Mucosa of descending colon (tissue), 3 donors: ENCODE measurements at regions not wholly inside any gene's neighbourhood (a gene's known extent, or its start where the extent isn't known, plus 50 kb on each side); places are given as distances from the start of the nearest gene placed in this dataset.

Experiments used
- ATAC-seq: fragments of 200-7000 bp; cut with Tn5 transposase; one replicate; pipeline ENCODE4 v1.9.1; 2020; ENCODE audit warnings: mild to moderate bottlenecking, moderate library complexity
- DNase-seq, 3 donors: peaks; one replicate each; pipeline ENCODE4 v3.0.0-alpha.2; 2020
- H3K36me3 ChIP-seq: fragments of 200-600 bp; one replicate; pipeline ENCODE4 v1.8.0; 2021; ENCODE audit warnings: low read depth, mild to moderate bottlenecking
- H3K4me1 ChIP-seq: fragments of 200-600 bp; one replicate; pipeline ENCODE4 v1.8.0; 2021; ENCODE audit warnings: low read depth, mild to moderate bottlenecking
- H3K4me3 ChIP-seq: fragments of 200-600 bp; one replicate; pipeline ENCODE4 v1.8.0; 2021; ENCODE audit warnings: mild to moderate bottlenecking
- H3K9me3 ChIP-seq: fragments of 200-600 bp; one replicate; pipeline ENCODE4 v1.8.0; 2021; ENCODE audit warnings: mild to moderate bottlenecking
- CTCF ChIP-seq: fragments of 200-600 bp; IDR thresholded peaks from one replicate; pipeline ENCODE4 v1.8.0; 2022; ENCODE audit warnings: antibody characterized with exemption, mild to moderate bottlenecking
- intact Hi-C, 2 donors: fragments of 100-400 bp; cut with DNase I in 1 of 2; cut with micrococcal nuclease in 1 of 2; formaldehyde crosslinking; loops; one replicate each; pipeline versions ENCODE4 v1.11.0 to v1.11.1; 2022; cut with DNase I, micrococcal nuclease
- donor health status: DM: no; HTN: no; CAD: no; lungs with moderate emphysema.
- donor health status: DM: no; HTN: no; CAD: no.
- donor health status: DM: no; HTN: yes; CAD: no.

GRCh38 chr11:79672786-79673185, 232.0 kb upstream of the TENM4 start:
- intact Hi-C loops: no loop called here
- Histone ChIP-seq H3K9me3 (no peaks in the 10 kb centered on the region), H3K36me3 (no peaks in the 10 kb centered on the region), H3K4me1 (no peaks in the 10 kb centered on the region), H3K4me3 (no peak overlapping the region)
- no peak for TF ChIP-seq CTCF
- DNase-seq: no peak
- no peak for ATAC-seq

- ATAC-seq (no peak), DNase-seq (no peak)
- Histone ChIP-seq H3K36me3 (no peaks in the 10 kb centered on the region), H3K4me1 (no peaks in the 10 kb centered on the region), H3K9me3 (no peaks in the 10 kb centered on the region), H3K4me3 (no peak overlapping the region)
- no peak for TF ChIP-seq CTCF
- intact Hi-C loops: no loop called here
Observed at GRCh38 chr11:79671401-79671800, 230.6 kb upstream of the TENM4 start.

- Histone ChIP-seq H3K36me3 (no peaks in the 10 kb centered on the region), H3K4me1 (no peaks in the 10 kb centered on the region), H3K4me3 (no peak overlapping the region), H3K9me3 (no peaks in the 10 kb centered on the region)
- intact Hi-C loops: no loop called here
- no peak for TF ChIP-seq CTCF
- DNase-seq (no peak), ATAC-seq (no peak)
Observed at GRCh38 chr11:79670882-79671281, 230.1 kb upstream of the TENM4 start.

- intact Hi-C loops: no loop called here
- Histone ChIP-seq H3K9me3 (no peaks in the 10 kb centered on the region), H3K36me3 (no peaks in the 10 kb centered on the region), H3K4me1 (no peaks in the 10 kb centered on the region), H3K4me3 (no peak overlapping the region)
- no peak for TF ChIP-seq CTCF
- ATAC-seq: no peak
- no peak for DNase-seq
Observed at GRCh38 chr11:79668575-79668974, 227.7 kb upstream of the TENM4 start.

- DNase-seq: no peak
Observed at GRCh38 chr11:79667380-79667779, 226.6 kb upstream of the TENM4 start.

More at GRCh38 chr11:79667380-79667779, 226.6 kb upstream of the TENM4 start:
- Histone ChIP-seq H3K4me3 (no peak overlapping the region), H3K36me3 (no peaks in the 10 kb centered on the region), H3K4me1 (no peaks in the 10 kb centered on the region), H3K9me3 (no peaks in the 10 kb centered on the region)
- intact Hi-C loops: no loop called here
- no peak for ATAC-seq
- TF ChIP-seq CTCF: no peak
